ENCODE measurements at regions not wholly inside any gene's neighbourhood (a gene's known extent, or its start where the extent isn't known, plus 50 kb on each side); places are given as distances from the start of the nearest gene placed in this dataset.

GRCh38 chr2:235115521-235115920 lies 163.7 kb downstream of the SH3BP4 start:
- TF ChIP-seq, protein P1, sequence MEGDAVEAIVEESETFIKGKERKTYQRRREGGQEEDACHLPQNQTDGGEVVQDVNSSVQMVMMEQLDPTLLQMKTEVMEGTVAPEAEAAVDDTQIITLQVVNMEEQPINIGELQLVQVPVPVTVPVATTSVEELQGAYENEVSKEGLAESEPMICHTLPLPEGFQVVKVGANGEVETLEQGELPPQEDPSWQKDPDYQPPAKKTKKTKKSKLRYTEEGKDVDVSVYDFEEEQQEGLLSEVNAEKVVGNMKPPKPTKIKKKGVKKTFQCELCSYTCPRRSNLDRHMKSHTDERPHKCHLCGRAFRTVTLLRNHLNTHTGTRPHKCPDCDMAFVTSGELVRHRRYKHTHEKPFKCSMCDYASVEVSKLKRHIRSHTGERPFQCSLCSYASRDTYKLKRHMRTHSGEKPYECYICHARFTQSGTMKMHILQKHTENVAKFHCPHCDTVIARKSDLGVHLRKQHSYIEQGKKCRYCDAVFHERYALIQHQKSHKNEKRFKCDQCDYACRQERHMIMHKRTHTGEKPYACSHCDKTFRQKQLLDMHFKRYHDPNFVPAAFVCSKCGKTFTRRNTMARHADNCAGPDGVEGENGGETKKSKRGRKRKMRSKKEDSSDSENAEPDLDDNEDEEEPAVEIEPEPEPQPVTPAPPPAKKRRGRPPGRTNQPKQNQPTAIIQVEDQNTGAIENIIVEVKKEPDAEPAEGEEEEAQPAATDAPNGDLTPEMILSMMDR (IDR thresholded peaks at IDR 0.05; ENCODE audit: low read depth, low read length) = no peak
- no peak overlapping the region for H3K4me3 ChIP-seq (replicated peaks in 1 of 2; ENCODE audit: low read depth in 2 of 2, low read length in 2 of 2)
- no peak for DNase-seq (ENCODE audit: low read depth in 2 of 2)

DNA sequence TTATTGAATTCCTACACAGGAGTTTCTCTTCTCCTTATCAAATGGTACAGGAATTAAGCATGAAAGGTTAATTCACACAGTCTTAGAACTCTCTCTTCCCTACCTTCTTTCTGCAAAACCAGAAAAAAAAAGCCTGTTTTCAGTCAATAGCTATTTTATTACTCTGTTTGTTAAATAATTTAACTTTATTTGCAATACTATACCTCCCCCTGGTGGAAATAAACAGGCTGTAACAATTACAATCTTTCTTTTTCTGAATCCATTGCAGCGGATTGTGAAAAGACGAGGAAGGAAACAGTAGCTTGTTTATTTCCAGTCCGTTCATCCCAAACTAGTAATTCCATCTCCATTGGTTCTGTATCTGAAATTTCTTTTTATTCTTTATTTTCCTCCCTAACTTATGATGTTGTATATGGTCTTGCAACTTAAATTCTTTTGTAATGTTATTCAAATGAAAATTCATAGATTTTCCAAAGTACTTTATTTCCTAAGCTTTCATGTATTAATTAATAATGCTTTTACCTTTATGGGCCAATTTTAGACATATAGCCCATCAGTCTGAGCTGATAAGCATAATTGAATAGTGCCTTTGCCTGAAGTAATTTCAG lies 165.2 kb downstream of the SH3BP4 start:
- TF ChIP-seq, protein P1 (IDR thresholded peaks at IDR 0.05; ENCODE audit: low read depth, low read length) = peak; percentile 44
- no peak overlapping the region for H3K4me3 ChIP-seq (replicated peaks in 1 of 2; ENCODE audit: low read depth in 2 of 2, low read length in 2 of 2)
- peak; percentile 62 to 67 for DNase-seq (ENCODE audit: low read depth in 2 of 2)

DNA sequence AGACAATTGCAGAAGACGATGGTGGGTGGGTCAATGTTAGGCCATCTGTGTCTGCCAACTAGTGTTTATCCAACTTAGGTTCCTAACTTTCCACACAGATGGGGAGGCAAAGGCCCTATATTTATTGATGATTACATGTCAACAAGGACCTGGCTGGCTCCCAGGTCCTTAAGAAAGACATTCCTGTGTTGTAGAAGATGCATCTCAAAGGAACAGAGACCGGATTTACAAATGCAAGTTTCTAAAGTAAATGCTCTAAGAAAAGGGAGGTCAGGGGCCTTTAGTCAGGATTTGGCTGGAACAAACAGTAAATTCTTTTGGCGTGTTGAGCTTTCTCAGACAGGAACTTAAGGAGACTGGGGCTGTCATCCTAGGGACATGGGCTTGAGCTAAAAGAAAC lies 175.0 kb downstream of the SH3BP4 start:
- DNase-seq (ENCODE audit: low read depth in 2 of 2) = peak in 1 of 2 donors; percentile 26
- TF ChIP-seq, protein P1 (IDR thresholded peaks at IDR 0.05; ENCODE audit: low read depth, low read length) = no peak
- no peak overlapping the region for H3K4me3 ChIP-seq (replicated peaks in 1 of 2; ENCODE audit: low read depth in 2 of 2, low read length in 2 of 2)

- no peak overlapping the region for H3K4me3 ChIP-seq (replicated peaks in 1 of 2; ENCODE audit: low read depth in 2 of 2, low read length in 2 of 2)
- peak in 1 of 2 donors; percentile 10 for DNase-seq (ENCODE audit: low read depth in 2 of 2)
- TF ChIP-seq, protein P1 (IDR thresholded peaks at IDR 0.05; ENCODE audit: low read depth, low read length) = no peak
Measured at GRCh38 chr2:235127931-235128330, 176.1 kb downstream of the SH3BP4 start.

DNA sequence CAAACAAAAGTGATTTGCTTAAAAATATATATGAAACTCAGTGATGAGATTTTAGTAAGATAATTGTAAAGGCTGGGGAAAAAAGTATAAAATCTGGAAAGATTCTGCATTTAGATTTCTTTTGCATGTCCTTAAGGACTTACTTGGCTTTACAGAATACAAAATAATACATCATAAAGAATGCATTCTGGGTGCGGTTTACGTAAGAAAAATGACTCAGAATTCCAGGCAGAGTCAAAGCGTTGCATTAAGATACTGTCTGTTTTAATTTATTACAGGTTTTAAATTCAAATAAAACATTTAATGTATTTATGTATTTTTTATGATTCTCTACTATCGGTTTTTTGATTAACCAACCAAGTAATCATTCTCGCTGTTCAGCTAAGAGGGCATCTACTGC lies 178.0 kb downstream of the SH3BP4 start:
- DNase-seq (ENCODE audit: low read depth in 2 of 2) = peak; percentile 18 to 51
- TF ChIP-seq, protein P1 (IDR thresholded peaks at IDR 0.05; ENCODE audit: low read depth, low read length) = no peak
- H3K4me3 ChIP-seq (replicated peaks in 1 of 2; ENCODE audit: low read depth in 2 of 2, low read length in 2 of 2) = no peak overlapping the region

- no peak overlapping the region for H3K4me3 ChIP-seq (replicated peaks in 1 of 2; ENCODE audit: low read depth in 2 of 2, low read length in 2 of 2)
- TF ChIP-seq, protein P1 (IDR thresholded peaks at IDR 0.05; ENCODE audit: low read depth, low read length) = no peak
- no peak for DNase-seq (ENCODE audit: low read depth in 2 of 2)
Measured at GRCh38 chr2:235131334-235132305, 179.8 kb downstream of the SH3BP4 start.

Measured in cardiac fibroblast (primary cell).